K562 (cell line): ENCODE measurements at regions not wholly inside any gene's neighbourhood (a gene's known extent, or its start where the extent isn't known, plus 50 kb on each side); places are given as distances from the start of the nearest gene placed in this dataset.

Source experiments
- C11orf30 ChIP-seq: fragments of 450-650 bp; IDR thresholded peaks from 2 replicates; pipeline ENCODE4 v1.6.1; 2016; ENCODE audit warnings: low read depth, mild to moderate bottlenecking
- TEAD4 ChIP-seq, 2 experiments: sonication (generic) in 1 of 2; formaldehyde crosslinking in 1 of 2; IDR thresholded peaks; 2 replicates each; pipeline versions ENCODE4 v1.6.1 to v1.8.0; 2012 to 2022; ENCODE audit warnings: borderline replicate concordance in 1 of 2, inconsistent platforms in 1 of 2, low read length in 1 of 2, mild to moderate bottlenecking in 1 of 2, missing genetic modification reagents in 1 of 2
- TF ChIP-seq, protein P1 (sequence below), 3 experiments: IDR thresholded peaks in 2 of 3; conservative IDR thresholded peaks in 1 of 3; 2 replicates each; pipeline ENCODE4 v1.5.1; 2011 to 2012; ENCODE audit warnings: low read length in 3 of 3, mild to moderate bottlenecking in 3 of 3, control low read depth in 2 of 3, improper control_type of control experiment in 1 of 3, inconsistent platforms in 1 of 3, low read depth in 1 of 3, mixed read lengths in 1 of 3, moderate library complexity in 1 of 3; ENCODE audit not compliant: insufficient read depth in 2 of 3

DNA sequence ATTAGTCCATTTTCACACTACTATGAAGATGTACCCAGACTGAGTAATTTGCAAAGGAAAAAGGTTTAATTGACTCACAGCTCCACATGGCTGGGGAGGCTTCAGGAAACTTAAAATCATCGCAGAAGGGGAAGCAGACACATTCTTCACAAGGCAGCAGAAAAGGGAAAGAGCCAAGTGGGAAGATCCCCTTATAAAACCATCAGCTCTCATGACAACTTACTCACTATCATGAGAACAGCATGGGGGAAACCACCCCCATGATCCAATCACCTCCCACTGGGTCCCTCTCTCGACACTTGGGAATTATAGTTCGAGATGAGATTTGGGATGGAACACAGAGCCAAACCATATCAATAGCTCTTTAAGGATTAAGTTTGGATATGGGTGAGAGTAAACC lies 246.1 kb upstream of the CYRIA start:
- TF ChIP-seq, protein P1, sequence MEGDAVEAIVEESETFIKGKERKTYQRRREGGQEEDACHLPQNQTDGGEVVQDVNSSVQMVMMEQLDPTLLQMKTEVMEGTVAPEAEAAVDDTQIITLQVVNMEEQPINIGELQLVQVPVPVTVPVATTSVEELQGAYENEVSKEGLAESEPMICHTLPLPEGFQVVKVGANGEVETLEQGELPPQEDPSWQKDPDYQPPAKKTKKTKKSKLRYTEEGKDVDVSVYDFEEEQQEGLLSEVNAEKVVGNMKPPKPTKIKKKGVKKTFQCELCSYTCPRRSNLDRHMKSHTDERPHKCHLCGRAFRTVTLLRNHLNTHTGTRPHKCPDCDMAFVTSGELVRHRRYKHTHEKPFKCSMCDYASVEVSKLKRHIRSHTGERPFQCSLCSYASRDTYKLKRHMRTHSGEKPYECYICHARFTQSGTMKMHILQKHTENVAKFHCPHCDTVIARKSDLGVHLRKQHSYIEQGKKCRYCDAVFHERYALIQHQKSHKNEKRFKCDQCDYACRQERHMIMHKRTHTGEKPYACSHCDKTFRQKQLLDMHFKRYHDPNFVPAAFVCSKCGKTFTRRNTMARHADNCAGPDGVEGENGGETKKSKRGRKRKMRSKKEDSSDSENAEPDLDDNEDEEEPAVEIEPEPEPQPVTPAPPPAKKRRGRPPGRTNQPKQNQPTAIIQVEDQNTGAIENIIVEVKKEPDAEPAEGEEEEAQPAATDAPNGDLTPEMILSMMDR (IDR thresholded peaks at IDR 0.05 in 2 of 3, conservative IDR thresholded peaks at IDR 0.05 in 1 of 3; ENCODE audit: insufficient read depth in 2 of 3, low read depth in 1 of 3, low read length in 3 of 3), result no peak
- no peak for TF ChIP-seq C11orf30
- TF ChIP-seq TEAD4 (IDR thresholded peaks at IDR 0.05; ENCODE audit: low read length), result no peak
- TF ChIP-seq TEAD4 (CRISPR knock-in tag; IDR thresholded peaks at IDR 0.05; ENCODE audit: borderline replicate concordance), result no peak
